ENCODE measurements at regions not wholly inside any gene's neighbourhood (a gene's known extent, or its start where the extent isn't known, plus 50 kb on each side); places are given as distances from the start of the nearest gene placed in this dataset.

GRCh38 chr7:7119729-7120128, 62.6 kb upstream of the C1GALT1 start:
- TF ChIP-seq CTCF (IDR thresholded peaks at IDR 0.05) = no peak
- TF ChIP-seq EP300 (IDR thresholded peaks at IDR 0.05) = no peak
- TF ChIP-seq POLR2A (IDR thresholded peaks at IDR 0.05) = no peak

All from ovary (tissue), 3 donors.